ENCODE measurements at regions not wholly inside any gene's neighbourhood (a gene's known extent, or its start where the extent isn't known, plus 50 kb on each side); places are given as distances from the start of the nearest gene placed in this dataset.
"Not testable (repeated sequence)": the region's sequence is repeated elsewhere in the genome, so short reads cannot be mapped to it uniquely, and the experiment has no call there.

DNA sequence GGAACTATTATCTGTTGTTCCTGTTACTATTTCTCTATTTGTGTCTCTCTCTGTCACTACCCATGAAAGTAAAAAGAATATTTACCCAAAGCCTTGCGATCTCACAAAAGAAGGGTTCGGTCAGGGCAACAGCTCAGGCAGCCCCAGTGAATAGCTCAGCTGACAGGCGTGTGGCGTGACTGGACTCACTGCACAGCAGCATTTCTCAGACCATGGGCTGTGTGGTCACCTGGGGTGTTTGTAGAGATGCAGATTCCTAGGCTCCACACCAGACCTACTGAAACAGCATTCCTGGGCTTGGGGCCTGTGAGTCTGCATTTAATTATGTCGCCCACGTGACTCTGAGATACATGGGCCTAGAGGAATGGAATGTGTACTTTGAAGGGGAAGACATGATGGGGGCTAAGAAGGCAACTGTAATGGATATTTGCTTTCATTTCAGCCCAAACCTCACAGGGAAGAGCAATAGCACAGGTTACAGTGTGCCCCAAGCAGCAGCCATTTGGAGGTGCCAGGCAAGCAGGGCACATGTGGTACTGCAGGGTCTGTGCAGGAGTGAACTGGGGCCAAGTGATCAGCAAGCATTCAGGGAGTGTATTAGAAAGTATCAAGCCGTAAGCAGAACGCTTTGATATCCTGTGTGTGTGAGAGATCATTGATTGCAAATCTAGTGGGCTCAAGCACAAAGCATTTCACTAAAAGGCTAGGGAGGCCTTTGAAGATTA lies 90.4 kb upstream of the RBMS1 start:
- FAIRE-seq (no peak), DNase-seq (ENCODE audit: low spot score) (no peak)

DNA sequence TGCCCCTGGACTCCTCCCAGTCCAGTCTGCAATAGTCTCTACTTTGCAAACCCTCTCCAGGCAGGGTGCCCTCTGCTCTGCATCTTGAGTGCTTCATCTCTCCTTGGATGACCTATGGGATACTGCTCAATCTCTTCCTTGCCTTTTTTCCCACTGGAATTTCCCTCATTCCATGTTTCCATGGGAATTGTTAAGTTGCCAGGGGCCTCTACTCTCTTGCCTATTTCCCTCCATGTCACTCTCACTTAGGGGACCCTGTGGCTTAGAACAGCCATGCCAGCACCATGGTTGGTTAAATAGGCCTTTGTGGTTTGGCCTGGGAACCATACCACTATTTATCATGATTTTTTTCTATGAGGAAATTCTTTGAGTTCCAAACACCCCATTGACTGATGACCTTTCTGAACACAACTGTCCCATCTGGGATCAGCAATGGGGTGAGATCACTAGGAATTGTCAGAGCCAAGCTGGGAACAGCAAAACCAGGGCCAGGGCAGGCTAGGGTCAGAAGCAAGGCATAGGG lies 91.4 kb upstream of the RBMS1 start:
- no peak for DNase-seq (ENCODE audit: low spot score)
- no peak for FAIRE-seq

DNA sequence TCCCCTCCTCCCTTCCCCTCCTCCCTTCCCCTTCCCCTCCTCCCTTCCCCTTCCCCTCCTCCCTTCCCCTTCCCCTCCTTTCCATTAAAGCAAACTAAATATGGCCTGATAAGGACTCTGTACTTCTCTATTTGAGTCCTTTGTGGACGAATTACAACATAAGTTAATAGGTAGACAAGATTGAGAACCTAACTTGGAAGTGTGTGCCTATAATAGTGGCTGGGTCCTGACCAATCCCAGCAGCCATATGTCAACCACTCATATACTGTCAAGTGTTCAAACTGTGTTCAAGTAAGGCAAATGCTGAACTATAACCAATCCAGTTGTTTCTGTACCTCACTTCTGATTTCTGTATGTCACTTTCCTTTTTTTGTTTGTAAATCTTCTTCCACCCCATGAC lies 97.1 kb upstream of the RBMS1 start:
- no peak for DNase-seq (ENCODE audit: low spot score)
- FAIRE-seq, result no peak

DNA sequence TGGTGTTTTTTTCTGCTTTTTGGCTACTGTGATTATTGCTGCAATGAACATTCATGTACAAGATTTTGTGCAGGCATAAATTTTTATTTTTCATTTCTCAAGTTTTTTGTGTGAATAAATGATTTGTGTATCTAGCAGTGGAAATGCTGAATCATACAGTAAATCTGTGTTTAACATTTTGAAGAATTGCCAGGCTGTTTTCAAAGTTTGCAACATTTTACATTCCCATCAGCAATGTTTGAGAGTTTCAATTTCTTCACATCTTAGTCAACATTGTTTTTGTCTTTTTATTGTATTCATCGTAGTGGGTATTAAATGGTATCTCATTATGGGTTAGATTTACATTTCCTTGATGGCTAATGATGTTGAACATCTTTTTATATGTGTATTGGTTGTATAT lies 98.8 kb upstream of the RBMS1 start:
- no peak for DNase-seq (ENCODE audit: low spot score)
- no peak for FAIRE-seq

DNA sequence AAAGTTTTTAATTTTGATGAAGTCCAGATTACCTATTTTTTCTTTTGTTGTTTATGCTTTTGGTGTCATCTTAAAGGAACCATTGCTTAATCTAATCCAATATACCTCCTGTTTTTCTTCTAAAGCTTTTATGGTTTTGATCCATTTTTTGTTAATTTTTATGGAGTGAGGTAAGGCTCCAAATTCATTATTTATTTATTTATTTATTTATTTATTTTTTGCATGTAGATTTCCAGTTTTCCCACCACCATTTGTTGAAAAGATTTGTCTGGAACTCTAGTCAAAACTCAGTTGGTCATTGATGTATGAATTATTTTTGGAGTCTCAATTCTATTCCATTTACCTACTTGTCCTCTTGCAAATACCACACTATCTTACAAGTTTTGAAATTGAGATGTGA lies 99.4 kb upstream of the RBMS1 start:
- no peak for DNase-seq (ENCODE audit: low spot score)
- FAIRE-seq, result no peak

DNA sequence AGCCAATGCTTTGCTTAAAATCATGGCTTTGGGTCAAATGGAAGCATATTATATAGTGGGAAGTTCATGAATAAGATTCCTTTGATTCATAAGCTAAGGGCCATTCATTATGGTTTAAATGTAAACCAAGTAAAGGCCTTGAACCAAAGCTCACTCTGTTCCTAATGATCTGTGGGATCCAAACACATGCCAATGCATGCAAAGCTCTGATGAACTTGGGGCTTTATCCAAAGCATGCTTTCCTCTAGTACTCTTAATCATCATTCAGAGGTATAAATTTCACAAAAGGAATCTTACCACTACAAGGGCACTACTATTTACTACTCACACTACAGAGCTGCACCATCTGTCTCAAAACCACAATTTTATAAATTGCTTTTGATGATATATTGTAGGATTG lies 102.8 kb upstream of the RBMS1 start:
- FAIRE-seq (no peak), DNase-seq (ENCODE audit: low spot score) (no peak)

DNA sequence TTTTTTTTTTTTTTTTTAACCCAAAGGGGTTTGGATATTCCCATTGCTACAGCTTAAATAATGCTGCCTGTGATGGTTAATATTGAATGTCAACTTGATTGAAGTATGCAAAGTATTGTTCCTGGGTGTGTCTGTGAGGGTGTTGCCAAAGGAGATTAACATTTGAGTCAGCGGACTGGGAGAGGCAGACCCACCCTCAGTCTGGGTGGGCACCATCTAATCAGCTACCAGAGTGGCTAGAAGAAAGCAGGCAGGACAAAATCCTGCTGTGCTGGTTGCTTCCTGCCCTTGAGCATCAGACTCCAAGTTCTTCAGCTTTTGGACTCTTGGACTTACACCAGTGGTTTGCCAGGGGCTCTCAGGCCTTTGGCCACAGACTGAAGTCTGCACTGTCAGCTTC lies 106.8 kb upstream of the RBMS1 start:
- not testable (repeated sequence) for FAIRE-seq; DNase-seq (ENCODE audit: low spot score)

DNA sequence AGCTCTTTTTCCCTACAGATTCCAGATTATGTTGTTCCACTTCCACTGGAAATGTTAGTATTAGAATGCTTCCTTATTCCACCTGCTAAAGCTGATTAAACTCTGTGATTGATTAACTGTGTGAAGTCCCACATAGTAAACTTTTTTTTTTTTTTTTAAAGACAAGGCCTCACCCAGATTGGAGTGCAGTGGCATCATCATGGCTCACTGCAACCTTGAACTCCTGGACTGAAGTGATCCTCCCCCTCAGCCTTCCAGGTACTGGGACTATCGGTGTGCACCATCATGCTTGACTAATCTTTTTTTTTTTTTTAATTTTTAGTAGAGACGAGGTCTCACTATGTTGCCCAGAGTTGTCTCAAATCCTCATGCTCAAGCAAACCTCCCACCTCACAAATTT lies 108.5 kb upstream of the RBMS1 start:
- DNase-seq (ENCODE audit: low spot score), result no peak
- FAIRE-seq, result no peak

DNA sequence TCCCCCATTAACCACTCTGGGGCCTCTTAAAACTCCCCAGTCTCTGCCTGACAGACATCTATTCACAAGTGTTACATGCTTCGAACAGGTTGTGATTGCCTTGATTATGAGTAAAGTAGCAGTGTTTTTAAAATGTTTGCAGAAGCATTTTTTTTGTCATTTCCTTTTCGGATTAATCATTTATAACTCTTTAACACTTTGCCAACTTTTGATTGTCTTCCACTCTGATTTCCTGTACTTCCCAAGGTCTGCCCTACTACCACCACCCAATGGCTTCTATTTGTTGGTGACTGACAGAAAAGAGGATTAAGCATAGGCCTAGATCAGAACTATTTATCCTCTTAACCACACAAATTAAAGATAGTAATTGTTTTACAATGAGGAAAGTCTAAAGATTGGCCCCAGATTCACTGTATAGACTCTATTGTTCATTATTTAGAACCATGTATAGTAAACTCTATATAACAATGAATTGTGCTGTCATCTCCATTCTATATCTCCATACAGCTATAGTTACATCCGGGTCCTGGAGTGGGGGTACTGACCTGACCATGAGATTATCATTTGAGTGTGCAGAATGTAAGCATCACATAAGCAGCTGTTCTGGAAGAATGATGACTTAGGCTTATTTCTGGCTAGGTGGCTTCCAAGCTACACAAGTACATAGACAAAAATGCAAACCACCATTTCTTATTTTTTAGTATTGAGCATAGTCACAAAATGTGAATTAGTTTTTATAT lies 110.3 kb upstream of the RBMS1 start:
- no peak for DNase-seq (ENCODE audit: low spot score)
- no peak for FAIRE-seq

DNA sequence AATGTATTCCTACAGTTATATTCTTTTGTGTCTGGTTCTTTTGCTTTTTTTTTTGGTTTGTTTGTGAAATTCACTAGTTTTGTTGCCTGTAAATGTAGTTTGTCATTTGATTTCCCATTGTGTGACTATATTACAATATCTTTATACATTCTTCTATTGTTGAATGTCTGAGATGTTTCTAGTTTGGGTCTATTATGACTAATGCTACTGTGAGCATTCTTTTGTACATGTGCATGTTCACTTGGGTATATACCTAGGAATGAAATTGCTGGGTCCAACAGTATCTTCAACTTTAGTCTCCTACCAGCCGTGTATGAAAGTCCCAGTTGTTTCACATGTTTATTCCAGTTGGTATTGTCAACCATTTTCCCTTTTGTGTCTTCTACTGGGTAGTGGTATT lies 112.7 kb upstream of the RBMS1 start:
- FAIRE-seq, result no peak
- DNase-seq (ENCODE audit: low spot score), result no peak

DNA sequence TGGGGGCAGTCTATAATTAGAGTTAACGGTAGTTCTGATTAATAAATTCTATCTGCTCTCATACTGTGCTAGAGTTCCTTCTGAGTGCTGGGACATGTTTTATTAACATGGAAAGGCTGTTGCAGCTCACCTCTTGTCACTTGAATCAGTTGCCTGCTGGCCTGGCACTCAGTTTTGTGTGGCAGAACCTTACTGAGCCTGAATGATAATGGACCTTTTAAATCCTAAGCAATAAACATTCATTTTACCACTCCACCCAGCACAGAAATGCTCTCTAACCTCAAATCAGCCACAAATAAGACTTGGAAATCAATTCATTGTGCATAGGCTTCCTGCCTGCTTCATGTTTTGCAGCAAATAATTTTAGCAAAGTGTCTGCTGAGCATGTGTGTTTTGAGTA lies 115.0 kb upstream of the RBMS1 start:
- no peak for FAIRE-seq
- DNase-seq (ENCODE audit: low spot score), result no peak

DNA sequence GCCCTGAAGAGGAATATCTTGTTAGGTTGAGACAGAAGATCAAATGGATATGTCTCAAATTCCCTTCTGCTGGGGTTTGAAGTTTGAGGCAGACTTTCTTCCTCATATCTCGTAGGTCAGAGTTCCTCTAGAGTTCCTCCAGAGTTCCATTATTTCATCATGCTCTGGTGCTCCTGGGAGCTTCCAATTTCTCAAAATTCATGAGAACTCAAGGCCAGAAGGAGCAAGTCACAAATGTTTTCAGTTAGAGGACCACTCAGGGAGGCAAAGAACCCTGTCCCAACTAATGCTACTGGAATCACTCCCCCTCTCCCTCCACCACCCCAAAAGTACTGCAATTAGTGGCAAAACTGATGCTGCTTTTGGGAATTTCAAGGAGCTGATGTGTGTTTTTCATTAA lies 115.7 kb upstream of the RBMS1 start:
- DNase-seq (ENCODE audit: low spot score), result no peak
- FAIRE-seq, result no peak

DNA sequence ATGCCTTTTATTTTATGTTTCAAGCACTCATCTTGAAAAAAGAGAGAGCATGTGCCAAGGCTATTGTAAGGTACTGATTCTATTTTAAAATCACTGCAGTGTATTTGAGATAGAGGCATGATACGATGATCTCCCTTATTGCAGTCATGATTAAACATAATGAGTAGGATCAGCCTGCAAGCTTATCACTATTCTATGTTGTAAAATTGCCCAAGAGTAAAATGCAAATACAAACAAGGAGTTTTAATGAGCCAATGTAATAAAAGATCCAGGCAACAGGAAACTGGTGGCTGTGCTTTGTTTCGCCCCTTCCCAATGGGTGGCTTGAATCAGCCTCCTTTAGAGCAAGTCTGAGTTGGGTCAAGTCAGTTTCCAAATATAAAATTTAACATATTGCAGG lies 116.4 kb upstream of the RBMS1 start:
- no peak for FAIRE-seq
- DNase-seq (ENCODE audit: low spot score), result no peak

DNA sequence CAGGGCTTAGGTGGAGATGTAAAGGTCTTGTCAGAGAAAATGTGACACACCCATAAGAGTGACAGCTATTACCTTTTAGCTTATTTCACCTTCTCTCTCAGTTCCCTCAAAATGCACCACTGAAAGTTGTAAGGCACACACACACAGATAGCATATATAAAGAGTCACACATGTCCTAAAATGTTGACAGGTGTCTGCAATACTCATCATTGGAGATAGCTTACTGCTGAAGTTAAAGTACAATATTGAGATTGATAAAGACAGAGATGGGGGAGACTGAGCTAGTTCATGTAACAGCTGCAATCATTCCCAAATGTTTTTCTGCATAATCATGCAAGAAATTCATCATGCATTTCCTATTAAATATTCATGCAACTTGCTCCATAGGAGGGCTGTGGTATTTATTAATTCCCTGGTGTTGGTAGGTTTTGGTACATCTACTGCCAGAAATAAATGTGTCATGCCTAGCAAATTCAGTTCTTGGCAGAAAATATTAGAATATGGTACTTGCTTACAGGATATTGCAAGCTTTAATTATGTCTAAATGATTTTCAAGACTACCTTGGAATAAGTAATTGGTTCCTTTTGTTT lies 118.8 kb upstream of the RBMS1 start:
- no peak for DNase-seq (ENCODE audit: low spot score)
- FAIRE-seq, result no peak

DNA sequence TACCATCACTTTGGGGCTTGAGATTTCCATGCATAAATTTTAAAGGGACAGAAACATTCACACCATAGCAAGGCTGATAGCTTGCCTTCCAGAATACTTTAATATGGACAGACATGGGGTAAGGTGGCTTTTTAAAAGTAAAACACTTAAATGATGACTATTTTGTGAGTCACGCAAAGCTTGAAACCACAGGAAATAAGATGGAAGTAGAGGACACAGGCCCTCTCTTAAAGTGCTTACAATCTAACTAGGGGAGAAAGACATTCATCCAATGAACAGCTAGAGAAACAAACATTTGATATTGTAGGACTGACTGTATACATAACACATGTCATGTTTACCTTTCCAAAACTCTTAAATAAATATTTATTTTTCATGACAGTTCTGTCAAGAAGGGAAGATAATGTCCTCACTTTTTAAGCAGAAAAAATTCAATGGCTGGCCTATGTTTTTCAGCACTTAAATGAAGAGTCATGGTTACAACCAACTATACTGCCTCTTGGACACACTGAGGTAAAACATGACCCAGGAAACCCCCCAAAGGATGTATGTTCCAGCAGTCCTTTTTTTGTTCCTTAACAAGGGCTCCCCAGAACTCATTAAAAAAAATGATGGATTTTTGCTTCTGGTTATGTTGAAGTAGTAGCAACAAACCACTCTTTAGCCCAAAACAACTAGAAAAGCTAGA lies 120.0 kb upstream of the RBMS1 start:
- FAIRE-seq (no peak), DNase-seq (ENCODE audit: low spot score) (no peak)

DNA sequence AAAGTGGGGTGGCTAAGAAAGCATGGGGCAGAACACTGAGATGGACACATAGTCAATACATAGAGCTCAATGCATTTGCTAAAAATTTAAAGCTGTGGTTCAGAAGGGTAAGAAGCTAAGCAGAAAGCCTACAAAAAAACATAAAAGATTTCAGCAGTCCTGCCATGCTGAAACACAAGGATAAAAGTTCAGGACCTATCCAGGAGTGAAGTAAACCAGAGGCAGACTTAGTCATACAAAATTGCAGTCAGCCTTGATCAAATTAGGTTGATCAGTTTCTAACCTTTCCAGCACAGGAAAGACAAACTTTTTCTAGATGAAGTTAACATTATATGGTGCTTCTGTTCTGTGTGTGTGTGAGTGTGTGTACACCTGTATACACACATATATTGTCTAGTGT lies 120.8 kb upstream of the RBMS1 start:
- FAIRE-seq, result no peak
- DNase-seq (ENCODE audit: low spot score), result no peak

DNA sequence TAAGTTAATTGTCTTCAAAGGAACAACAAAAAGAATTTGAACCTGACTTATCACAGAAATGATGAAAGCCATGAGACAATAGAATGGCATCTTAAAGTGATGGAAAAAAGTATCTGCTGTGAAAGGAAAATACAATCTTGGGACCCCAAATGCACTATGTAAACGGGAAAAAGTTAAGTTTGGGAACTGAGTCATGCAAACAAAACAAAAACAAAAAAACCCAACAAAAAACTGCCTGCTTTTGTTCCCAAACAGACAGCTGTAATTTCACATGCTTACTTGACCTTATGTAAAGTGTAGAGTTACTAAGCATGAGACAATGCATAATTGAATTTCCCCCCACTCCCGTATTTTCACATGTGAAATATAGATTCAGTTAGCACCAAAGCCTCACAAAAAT lies 122.1 kb upstream of the RBMS1 start:
- no peak for DNase-seq (ENCODE audit: low spot score)
- FAIRE-seq, result no peak

DNA sequence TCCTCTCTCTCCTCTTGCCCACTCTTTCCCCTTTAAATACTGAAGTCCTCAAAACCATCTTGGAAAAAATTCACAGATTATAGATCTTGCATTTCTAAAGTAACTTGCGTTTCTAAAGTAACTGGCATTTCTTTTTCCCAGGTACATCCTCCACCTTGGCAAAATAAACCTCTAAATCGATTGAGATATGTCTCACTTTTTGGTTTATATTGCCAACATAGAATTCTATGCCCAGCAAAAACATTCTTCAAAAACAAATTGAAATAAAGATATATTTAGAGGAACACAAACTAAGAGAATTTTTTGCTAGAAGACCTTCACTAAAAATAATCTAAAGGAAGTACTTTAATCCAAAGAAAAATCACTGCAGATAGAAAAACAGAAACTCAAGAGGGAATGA lies 122.5 kb upstream of the RBMS1 start:
- FAIRE-seq, result no peak
- no peak for DNase-seq (ENCODE audit: low spot score)

DNA sequence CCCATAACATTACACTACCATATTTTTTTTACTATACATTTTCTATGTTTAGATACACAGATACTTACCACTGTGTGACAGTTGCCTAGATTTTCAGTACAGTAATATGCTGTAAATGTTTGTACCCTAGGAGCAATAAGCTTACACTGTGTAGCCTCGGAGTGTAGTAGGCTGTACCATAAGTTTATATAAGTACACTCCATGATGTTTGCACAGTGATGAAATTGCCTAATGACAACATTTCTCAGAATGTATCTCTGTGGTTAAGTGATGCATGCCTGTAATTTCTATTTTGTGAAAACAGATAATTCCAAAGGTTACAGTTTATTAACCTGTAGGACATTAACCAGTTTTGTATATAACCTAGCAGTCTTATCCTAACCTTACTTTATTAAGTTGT lies 128.1 kb upstream of the RBMS1 start:
- FAIRE-seq (no peak), DNase-seq (ENCODE audit: low spot score) (no peak)

DNA sequence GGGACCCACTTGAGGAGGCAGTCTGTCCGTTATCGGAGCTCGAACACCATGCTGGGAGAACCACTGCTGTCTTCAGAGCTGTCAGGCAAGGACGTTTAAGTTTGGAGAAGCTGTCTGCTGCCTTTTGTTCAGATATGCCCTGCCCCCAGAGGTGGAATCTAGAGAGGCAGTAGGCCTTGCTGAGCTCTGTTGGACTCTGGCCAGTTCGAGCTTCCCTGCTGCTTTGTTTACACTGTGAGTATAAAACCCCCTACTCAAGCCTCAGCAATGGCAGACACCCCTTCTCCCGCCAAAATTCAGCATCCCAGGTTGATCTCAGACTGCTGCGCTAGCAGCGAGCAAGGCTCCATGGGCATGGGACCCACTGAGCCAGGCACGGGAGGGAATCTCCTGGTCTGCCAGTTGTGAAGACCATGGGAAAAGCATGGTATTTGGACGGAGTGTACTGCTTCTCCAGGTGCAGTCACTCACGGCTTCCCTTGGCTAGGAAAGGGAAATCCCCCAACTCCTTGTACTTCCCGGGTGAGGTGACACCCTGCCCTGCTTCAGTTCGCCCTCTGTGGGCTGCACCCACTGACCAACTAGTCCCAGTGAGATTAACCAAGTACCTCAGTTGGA lies 134.5 kb upstream of the RBMS1 start:
- FAIRE-seq; DNase-seq (ENCODE audit: low spot score): not testable (repeated sequence)

DNA sequence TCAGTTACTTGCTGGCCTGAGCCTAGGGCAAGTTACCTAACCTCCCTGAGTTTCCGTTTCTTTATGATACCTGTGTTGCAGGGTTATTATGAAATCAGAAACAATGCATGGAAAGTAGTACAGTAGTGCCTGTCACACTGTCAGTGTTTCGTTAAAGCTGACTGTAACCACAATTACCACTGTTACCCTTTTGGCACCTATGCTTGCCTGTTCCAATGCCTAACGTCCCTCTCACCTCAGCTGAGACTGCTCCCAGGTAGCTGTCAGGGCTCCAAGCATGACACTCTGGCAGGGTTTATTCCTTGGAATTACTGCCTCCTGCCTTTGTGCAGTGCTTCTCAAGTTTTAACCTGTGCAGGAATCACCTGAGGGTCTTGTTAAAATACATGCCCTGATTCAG lies 135.2 kb upstream of the RBMS1 start:
- FAIRE-seq (no peak), DNase-seq (ENCODE audit: low spot score) (no peak)

Data from urothelium cell line (cell line).